ENCODE measurements at regions not wholly inside any gene's neighbourhood (a gene's known extent, or its start where the extent isn't known, plus 50 kb on each side); places are given as distances from the start of the nearest gene placed in this dataset.
A peak's percentile ranks its signal among the peaks of the same experiment; 100 is the strongest.

DNA sequence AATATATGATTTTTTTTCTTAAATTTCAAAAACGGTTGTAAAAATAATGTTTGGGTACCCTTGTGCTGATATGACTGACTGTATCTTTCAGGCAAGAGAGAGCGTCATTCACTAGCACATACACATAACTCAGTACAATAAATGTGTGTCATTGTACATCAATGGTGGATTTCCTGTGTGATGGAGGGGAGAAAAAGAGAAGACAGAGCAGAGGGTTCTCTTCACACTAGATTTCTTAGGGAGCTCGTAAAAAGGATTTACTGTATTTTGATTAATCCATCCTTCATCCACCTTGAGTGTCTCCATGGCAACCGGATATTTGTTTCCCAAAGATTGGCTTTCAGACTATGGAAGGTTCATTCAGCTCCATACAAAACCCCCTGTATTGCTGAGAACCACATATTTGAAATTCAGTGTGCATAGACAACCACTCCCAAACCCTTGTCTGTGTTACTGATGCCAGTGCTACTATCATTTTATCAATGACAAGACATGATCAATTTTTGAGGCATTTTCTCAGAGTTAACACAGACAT is 150.6 kb downstream of the AKR1D1 start:
- H3K4me3 ChIP-seq (ENCODE audit: low read length), result no peak overlapping the region
- Mint-ChIP-seq H3K4me3 (no peak overlapping the region), H3K4me1 (peaks cover 0 to 4% (median 0%) of the 10 kb centered on the region in 7 donors), H3K9me3 (peaks cover 0 to 2% (median 0%) of the 10 kb centered on the region in 11 donors), H3K27me3 (peaks cover 0 to 13% (median 8%) of the 10 kb centered on the region in 5 donors), H3K27ac (no peak overlapping the region), H3K36me3 (no peaks in the 10 kb centered on the region)
- ChIA-PET POLR2A (no interaction called here), CTCF (interaction anchor here (1.5 kb wide), 1 partner anchor 11 kb away, joined by 3 read pairs; no protein-coding TSS in a partner anchor)
- no peaks in the 10 kb centered on the region for H3K27me3 ChIP-seq (ENCODE audit: control insufficient read depth in 2 of 2, insufficient read depth in 2 of 2, low read length in 2 of 2)
- no peaks in the 10 kb centered on the region for H3K9me3 ChIP-seq (ENCODE audit: control insufficient read depth in 2 of 3, low read length in 3 of 3)
- H3K36me3 ChIP-seq (ENCODE audit: control insufficient read depth in 2 of 3, insufficient read depth in 3 of 3, low read length in 3 of 3), result no peaks in the 10 kb centered on the region
- intact Hi-C loops (cut with micrococcal nuclease), result no loop called here
- no peak for ATAC-seq
- DNase-seq, result no peak
- no peaks in the 10 kb centered on the region for H3K4me1 ChIP-seq (ENCODE audit: control insufficient read depth in 2 of 2, insufficient read depth in 2 of 2, low read length in 2 of 2)
- no peak overlapping the region for H3K27ac ChIP-seq (ENCODE audit: low read depth, low read length)

DNA sequence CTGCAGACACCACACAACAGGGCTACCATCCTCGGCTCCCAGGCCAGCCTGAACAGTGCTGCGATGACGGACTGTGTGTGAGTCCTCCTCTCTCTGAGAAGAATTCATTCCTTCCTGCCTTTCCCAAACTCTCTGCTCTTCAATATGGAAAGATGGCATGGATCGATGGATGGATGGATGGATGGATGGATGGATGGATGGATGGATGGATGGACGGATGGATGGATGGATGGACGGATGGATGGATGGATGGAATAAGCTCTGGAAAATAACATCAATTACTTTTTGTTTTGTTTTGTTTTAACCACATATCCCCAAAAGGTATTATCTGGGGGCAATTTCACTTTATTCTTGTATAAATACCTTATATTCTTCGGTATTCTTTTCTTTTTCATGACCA is 151.9 kb downstream of the AKR1D1 start:
- DNase-seq, result no peak
- Histone ChIP-seq H3K4me3 (ENCODE audit: low read length) (no peak overlapping the region), H3K27ac (ENCODE audit: low read depth, low read length) (no peak overlapping the region), H3K9me3 (ENCODE audit: control insufficient read depth in 2 of 3, low read length in 3 of 3) (no peaks in the 10 kb centered on the region), H3K4me1 (ENCODE audit: control insufficient read depth in 2 of 2, insufficient read depth in 2 of 2, low read length in 2 of 2) (no peaks in the 10 kb centered on the region), H3K27me3 (ENCODE audit: control insufficient read depth in 2 of 2, insufficient read depth in 2 of 2, low read length in 2 of 2) (no peaks in the 10 kb centered on the region), H3K36me3 (ENCODE audit: control insufficient read depth in 2 of 3, insufficient read depth in 3 of 3, low read length in 3 of 3) (no peaks in the 10 kb centered on the region)
- H3K27me3 Mint-ChIP-seq, result peaks cover 0 to 14% (median 13%) of the 10 kb centered on the region in 5 donors
- ATAC-seq, result no peak
- CTCF ChIA-PET, result no interaction called here
- H3K27ac Mint-ChIP-seq, result peak overlapping the region in 1 of 9 donors; percentile 15
- peaks cover 0 to 4% (median 0%) of the 10 kb centered on the region in 7 donors for H3K4me1 Mint-ChIP-seq
- no peaks in the 10 kb centered on the region for H3K36me3 Mint-ChIP-seq
- intact Hi-C loops (cut with micrococcal nuclease), result no loop called here
- peaks cover 0 to 5% (median 2%) of the 10 kb centered on the region in 11 donors for H3K9me3 Mint-ChIP-seq
- H3K4me3 Mint-ChIP-seq, result no peak overlapping the region
- POLR2A ChIA-PET, result no interaction called here

DNA sequence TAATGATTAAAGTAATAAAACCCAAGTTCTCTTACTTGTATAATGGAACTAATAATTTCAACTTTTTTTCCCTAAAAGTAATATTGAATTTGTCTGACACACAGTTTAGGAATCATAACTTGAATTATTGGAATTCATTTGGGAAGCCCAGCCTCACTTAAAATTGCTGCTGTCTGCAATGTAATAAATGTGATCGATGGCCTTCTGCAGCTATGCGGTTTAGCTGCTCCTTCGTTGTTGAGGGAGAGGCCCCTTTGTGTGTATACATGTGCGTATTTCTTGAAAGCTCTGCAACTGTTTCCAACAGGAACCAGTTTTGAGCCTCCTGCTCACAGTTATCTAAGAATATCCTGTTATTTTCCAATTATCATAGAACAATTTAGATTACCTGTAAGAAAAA is 152.5 kb downstream of the AKR1D1 start:
- Mint-ChIP-seq H3K27me3 (peaks cover 0 to 16% (median 12%) of the 10 kb centered on the region in 5 donors), H3K4me3 (no peak overlapping the region), H3K4me1 (peaks cover 0 to 4% (median 0%) of the 10 kb centered on the region in 7 donors), H3K9me3 (peaks cover 0 to 9% (median 2%) of the 10 kb centered on the region in 11 donors), H3K36me3 (no peaks in the 10 kb centered on the region), H3K27ac (no peak overlapping the region)
- H3K36me3 ChIP-seq (ENCODE audit: control insufficient read depth in 2 of 3, insufficient read depth in 3 of 3, low read length in 3 of 3), result no peaks in the 10 kb centered on the region
- DNase-seq (no peak), ATAC-seq (no peak)
- H3K9me3 ChIP-seq (ENCODE audit: control insufficient read depth in 2 of 3, low read length in 3 of 3), result no peaks in the 10 kb centered on the region
- H3K27ac ChIP-seq (ENCODE audit: low read depth, low read length), result no peak overlapping the region
- H3K4me3 ChIP-seq (ENCODE audit: low read length), result no peak overlapping the region
- ChIA-PET POLR2A (no interaction called here), CTCF (no interaction called here)
- H3K4me1 ChIP-seq (ENCODE audit: control insufficient read depth in 2 of 2, insufficient read depth in 2 of 2, low read length in 2 of 2), result no peaks in the 10 kb centered on the region
- H3K27me3 ChIP-seq (ENCODE audit: control insufficient read depth in 2 of 2, insufficient read depth in 2 of 2, low read length in 2 of 2), result no peaks in the 10 kb centered on the region
- intact Hi-C loops (cut with micrococcal nuclease), result no loop called here

DNA sequence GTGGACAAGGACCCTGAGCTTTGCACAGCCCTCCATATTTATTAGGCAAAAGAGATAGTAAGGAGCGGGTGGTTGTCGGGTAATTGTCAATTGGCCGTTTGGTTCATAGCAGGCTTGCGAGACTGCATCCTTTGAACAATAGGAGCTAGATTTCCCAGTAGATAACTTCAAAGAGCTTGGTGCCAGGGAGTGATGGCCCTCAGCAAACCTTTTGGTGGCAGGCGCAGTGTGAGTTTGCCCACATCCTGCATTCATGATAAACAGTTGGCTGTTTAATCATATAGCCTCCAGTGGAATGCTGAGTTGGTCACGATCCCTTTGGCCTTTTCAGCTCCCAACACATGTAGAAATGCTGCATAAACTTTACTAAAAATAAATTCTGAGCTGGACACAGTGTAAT is 156.9 kb downstream of the AKR1D1 start:
- ATAC-seq, result no peak
- POLR2A ChIA-PET, result no interaction called here

DNA sequence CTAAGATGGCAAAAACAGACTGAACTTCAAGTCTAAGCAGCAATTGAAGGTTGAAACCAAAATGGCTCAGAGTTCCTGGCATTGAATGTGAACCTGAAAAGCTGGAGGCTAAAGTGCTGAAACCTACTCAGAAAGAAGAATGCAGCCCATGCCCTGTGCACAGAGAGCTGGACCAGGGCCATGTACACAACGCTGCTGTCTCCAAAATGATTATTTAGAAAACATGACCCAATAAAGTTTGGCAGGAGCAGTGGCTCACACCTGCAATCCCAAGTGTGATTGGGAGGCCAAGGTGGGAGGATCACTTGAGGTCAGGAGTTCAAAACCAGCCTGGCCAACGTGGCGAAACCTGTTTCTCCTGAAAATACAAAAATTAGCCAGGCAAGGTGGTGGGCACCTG is 158.9 kb downstream of the AKR1D1 start:
- ATAC-seq, result no peak
- DNase-seq, result no peak
- H3K36me3 Mint-ChIP-seq, result no peaks in the 10 kb centered on the region
- no peaks in the 10 kb centered on the region for H3K4me1 Mint-ChIP-seq
- no peak overlapping the region for H3K4me3 ChIP-seq (ENCODE audit: low read length)
- no peaks in the 10 kb centered on the region for H3K9me3 ChIP-seq (ENCODE audit: control insufficient read depth in 2 of 3, low read length in 3 of 3)
- H3K9me3 Mint-ChIP-seq, result peaks cover 0 to 9% (median 1%) of the 10 kb centered on the region in 11 donors
- H3K27ac ChIP-seq (ENCODE audit: low read depth, low read length), result no peak overlapping the region
- intact Hi-C loops (cut with micrococcal nuclease), result no loop called here
- no peaks in the 10 kb centered on the region for H3K27me3 ChIP-seq (ENCODE audit: control insufficient read depth in 2 of 2, insufficient read depth in 2 of 2, low read length in 2 of 2)
- H3K4me1 ChIP-seq (ENCODE audit: control insufficient read depth in 2 of 2, insufficient read depth in 2 of 2, low read length in 2 of 2), result no peaks in the 10 kb centered on the region
- H3K27ac Mint-ChIP-seq, result no peak overlapping the region
- H3K36me3 ChIP-seq (ENCODE audit: control insufficient read depth in 2 of 3, insufficient read depth in 3 of 3, low read length in 3 of 3), result no peaks in the 10 kb centered on the region
- POLR2A ChIA-PET, result interaction anchor here (0.6 kb wide), 1 partner anchor 212 kb away, joined by 3 read pairs; no protein-coding TSS in a partner anchor
- H3K27me3 Mint-ChIP-seq, result peaks cover 0 to 16% (median 12%) of the 10 kb centered on the region in 5 donors
- H3K4me3 Mint-ChIP-seq, result no peak overlapping the region
- CTCF ChIA-PET, result interaction anchor here (0.8 kb wide), 1 partner anchor 51 kb away, joined by 3 read pairs; no protein-coding TSS in a partner anchor

More for the DNA sequence above, 156.9 kb downstream of the AKR1D1 start:
- Mint-ChIP-seq H3K9me3 (peaks cover 0 to 9% (median 1%) of the 10 kb centered on the region in 11 donors), H3K4me1 (no peaks in the 10 kb centered on the region), H3K27ac (no peak overlapping the region), H3K4me3 (no peak overlapping the region), H3K36me3 (no peaks in the 10 kb centered on the region), H3K27me3 (peaks cover 0 to 19% (median 12%) of the 10 kb centered on the region in 5 donors)
- no peak overlapping the region for H3K27ac ChIP-seq (ENCODE audit: low read depth, low read length)
- no peaks in the 10 kb centered on the region for H3K27me3 ChIP-seq (ENCODE audit: control insufficient read depth in 2 of 2, insufficient read depth in 2 of 2, low read length in 2 of 2)
- no peak overlapping the region for H3K4me3 ChIP-seq (ENCODE audit: low read length)
- no peaks in the 10 kb centered on the region for H3K4me1 ChIP-seq (ENCODE audit: control insufficient read depth in 2 of 2, insufficient read depth in 2 of 2, low read length in 2 of 2)
- H3K9me3 ChIP-seq (ENCODE audit: control insufficient read depth in 2 of 3, low read length in 3 of 3), result no peaks in the 10 kb centered on the region
- intact Hi-C loops (cut with micrococcal nuclease), result no loop called here
- CTCF ChIA-PET, result interaction anchor here (0.7 kb wide), 1 partner anchor 17 kb away, joined by 3 read pairs; no protein-coding TSS in a partner anchor
- H3K36me3 ChIP-seq (ENCODE audit: control insufficient read depth in 2 of 3, insufficient read depth in 3 of 3, low read length in 3 of 3), result no peaks in the 10 kb centered on the region
- no peak for DNase-seq

DNA sequence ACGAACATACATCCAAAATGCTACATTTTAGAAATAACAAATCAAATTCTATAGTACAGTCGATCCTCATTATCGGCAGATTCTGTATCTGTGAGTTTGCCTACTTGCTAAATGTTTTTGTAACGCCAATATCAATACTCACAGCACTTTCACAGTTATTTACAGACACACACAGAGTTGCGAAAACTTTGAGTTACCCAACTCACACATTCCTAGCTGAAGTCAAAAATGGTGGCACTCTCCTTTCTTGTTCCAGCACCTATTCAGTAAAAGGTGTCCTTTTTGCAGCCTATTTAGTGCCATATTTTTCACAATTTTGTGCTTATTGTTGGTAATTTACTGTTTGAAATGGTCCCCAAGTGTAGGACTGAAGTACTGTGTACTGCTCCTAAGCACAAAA is 161.7 kb downstream of the AKR1D1 start:
- no peaks in the 10 kb centered on the region for H3K9me3 ChIP-seq (ENCODE audit: control insufficient read depth in 2 of 3, low read length in 3 of 3)
- no peak for DNase-seq
- H3K4me3 ChIP-seq (ENCODE audit: low read length), result no peak overlapping the region
- H3K4me1 ChIP-seq (ENCODE audit: control insufficient read depth in 2 of 2, insufficient read depth in 2 of 2, low read length in 2 of 2), result no peaks in the 10 kb centered on the region
- POLR2A ChIA-PET, result no interaction called here
- Mint-ChIP-seq H3K27ac (no peak overlapping the region), H3K9me3 (peaks cover 0 to 5% (median 1%) of the 10 kb centered on the region in 11 donors), H3K27me3 (peaks cover 0 to 8% (median 2%) of the 10 kb centered on the region in 5 donors), H3K4me1 (no peaks in the 10 kb centered on the region), H3K4me3 (no peak overlapping the region), H3K36me3 (no peaks in the 10 kb centered on the region)
- CTCF ChIA-PET, result interaction anchor here (1.0 kb wide), 1 partner anchor 11 kb away, joined by 3 read pairs; no protein-coding TSS in a partner anchor
- no peaks in the 10 kb centered on the region for H3K27me3 ChIP-seq (ENCODE audit: control insufficient read depth in 2 of 2, insufficient read depth in 2 of 2, low read length in 2 of 2)
- H3K36me3 ChIP-seq (ENCODE audit: control insufficient read depth in 2 of 3, insufficient read depth in 3 of 3, low read length in 3 of 3), result no peaks in the 10 kb centered on the region
- intact Hi-C loops (cut with micrococcal nuclease), result no loop called here
- H3K27ac ChIP-seq (ENCODE audit: low read depth, low read length), result no peak overlapping the region
- no peak for ATAC-seq
